Nephron (organoid): ENCODE measurements at regions not wholly inside any gene's neighbourhood (a gene's known extent, or its start where the extent isn't known, plus 50 kb on each side); places are given as distances from the start of the nearest gene placed in this dataset.
"Not testable (repeated sequence)": the region's sequence is repeated elsewhere in the genome, so short reads cannot be mapped to it uniquely, and the experiment has no call there.

Experiments used
- H3K27ac Mint-ChIP-seq, 3 experiments: 2 replicates each; pipeline ENCODE4 v1.8.0; 2020; ENCODE audit warnings: mixed read lengths in 3 of 3, mild to moderate bottlenecking in 2 of 3, moderate library complexity in 1 of 3
- H3K27me3 Mint-ChIP-seq: 2 replicates; pipeline ENCODE4 v1.8.0; 2021; ENCODE audit warnings: low read depth, mild to moderate bottlenecking, moderate library complexity, mixed read lengths
- H3K36me3 Mint-ChIP-seq: 2 replicates; pipeline ENCODE4 v1.8.0; 2020; ENCODE audit warnings: low read depth, mixed read lengths
- H3K4me1 Mint-ChIP-seq: 2 replicates; pipeline ENCODE4 v1.8.0; 2020; ENCODE audit warnings: mixed read lengths
- H3K4me3 Mint-ChIP-seq, 3 experiments: 2 replicates each; pipeline ENCODE4 v1.8.0; 2020; ENCODE audit warnings: mild to moderate bottlenecking in 3 of 3, mixed read lengths in 3 of 3, moderate library complexity in 2 of 3
- H3K9me3 Mint-ChIP-seq: 2 replicates; pipeline ENCODE4 v1.8.0; 2020; ENCODE audit warnings: mixed read lengths
- TF ChIP-seq, protein P1 (sequence below), 3 experiments: fragments of 200-600 bp; sonication (generic); IDR thresholded peaks; one replicate each; pipeline ENCODE4 v1.5.0; 2021; ENCODE audit warnings: antibody characterized with exemption in 3 of 3; ENCODE audit not compliant: unreplicated experiment in 3 of 3

DNA sequence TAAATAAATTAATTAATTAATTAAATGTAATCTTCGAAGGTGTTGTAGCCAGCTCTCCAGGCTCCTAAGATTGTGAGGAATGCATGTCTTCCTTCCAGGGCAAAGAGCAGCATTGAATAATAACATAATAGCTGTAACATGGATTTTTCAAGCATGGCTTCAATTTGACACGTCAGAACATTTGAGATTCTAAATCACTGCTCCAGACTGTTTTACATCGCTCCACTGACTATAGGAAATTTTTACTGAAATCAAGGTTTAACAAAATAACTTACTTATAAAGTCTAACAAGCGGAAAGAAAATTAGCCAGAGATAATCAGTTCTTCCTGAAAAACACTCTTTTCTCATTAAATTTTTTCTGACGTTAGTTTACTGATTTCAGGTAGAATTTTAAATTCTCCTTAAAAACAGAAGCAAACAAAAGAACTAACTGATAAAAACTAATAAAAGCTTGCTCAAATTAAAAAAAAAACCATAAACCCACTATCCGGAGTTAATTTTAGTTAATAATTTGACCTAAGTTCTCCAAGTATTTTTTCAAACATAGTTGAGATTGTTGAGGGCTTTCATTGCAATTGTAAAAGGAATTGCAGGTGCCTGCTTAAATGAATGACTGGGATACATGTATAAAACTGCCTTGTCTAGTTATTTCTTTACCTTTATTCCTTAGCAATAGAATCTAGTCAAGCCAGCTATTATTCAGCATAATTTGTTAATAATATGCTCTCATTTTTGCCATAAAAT, 51.2 kb upstream of the SGCE start:
- no peaks in the 10 kb centered on the region for H3K9me3 Mint-ChIP-seq
- peak overlapping the region; percentile 83 to 92 (median 84) for H3K27ac Mint-ChIP-seq
- peak overlapping the region in 1 of 3 experiments; percentile 61 for H3K4me3 Mint-ChIP-seq
- TF ChIP-seq, protein P1, sequence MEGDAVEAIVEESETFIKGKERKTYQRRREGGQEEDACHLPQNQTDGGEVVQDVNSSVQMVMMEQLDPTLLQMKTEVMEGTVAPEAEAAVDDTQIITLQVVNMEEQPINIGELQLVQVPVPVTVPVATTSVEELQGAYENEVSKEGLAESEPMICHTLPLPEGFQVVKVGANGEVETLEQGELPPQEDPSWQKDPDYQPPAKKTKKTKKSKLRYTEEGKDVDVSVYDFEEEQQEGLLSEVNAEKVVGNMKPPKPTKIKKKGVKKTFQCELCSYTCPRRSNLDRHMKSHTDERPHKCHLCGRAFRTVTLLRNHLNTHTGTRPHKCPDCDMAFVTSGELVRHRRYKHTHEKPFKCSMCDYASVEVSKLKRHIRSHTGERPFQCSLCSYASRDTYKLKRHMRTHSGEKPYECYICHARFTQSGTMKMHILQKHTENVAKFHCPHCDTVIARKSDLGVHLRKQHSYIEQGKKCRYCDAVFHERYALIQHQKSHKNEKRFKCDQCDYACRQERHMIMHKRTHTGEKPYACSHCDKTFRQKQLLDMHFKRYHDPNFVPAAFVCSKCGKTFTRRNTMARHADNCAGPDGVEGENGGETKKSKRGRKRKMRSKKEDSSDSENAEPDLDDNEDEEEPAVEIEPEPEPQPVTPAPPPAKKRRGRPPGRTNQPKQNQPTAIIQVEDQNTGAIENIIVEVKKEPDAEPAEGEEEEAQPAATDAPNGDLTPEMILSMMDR (IDR thresholded peaks at IDR 0.05; ENCODE audit: unreplicated experiment in 3 of 3), result no peak
- no peaks in the 10 kb centered on the region for H3K36me3 Mint-ChIP-seq
- H3K4me1 Mint-ChIP-seq, result peaks cover 9% of the 10 kb centered on the region
- no peaks in the 10 kb centered on the region for H3K27me3 Mint-ChIP-seq

DNA sequence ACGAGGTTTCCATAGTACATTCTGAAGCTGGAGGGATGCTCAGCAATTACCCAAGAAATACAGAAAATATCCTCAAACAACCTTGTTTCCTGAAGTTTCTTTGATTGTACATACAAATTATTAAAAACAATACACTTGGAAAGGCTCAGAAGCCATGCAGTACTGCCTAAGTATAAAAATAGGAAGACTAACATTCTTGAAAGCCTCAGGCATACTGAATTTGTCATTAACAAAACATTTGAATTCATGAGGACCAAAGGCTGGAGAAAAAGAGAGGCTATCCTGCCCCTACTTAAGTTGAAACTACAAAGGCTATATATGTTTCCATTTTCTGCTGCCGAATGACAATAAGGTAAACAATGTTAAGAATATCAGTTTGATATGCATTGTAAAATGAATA, 54.3 kb upstream of the SGCE start:
- Mint-ChIP-seq H3K36me3 (no peaks in the 10 kb centered on the region), H3K27ac (no peak overlapping the region), H3K4me3 (no peak overlapping the region), H3K9me3 (peaks cover 12% of the 10 kb centered on the region), H3K4me1 (peaks cover 14% of the 10 kb centered on the region), H3K27me3 (peaks cover 3% of the 10 kb centered on the region)
- TF ChIP-seq, protein P1 (IDR thresholded peaks at IDR 0.05; ENCODE audit: unreplicated experiment in 3 of 3), result no peak

DNA sequence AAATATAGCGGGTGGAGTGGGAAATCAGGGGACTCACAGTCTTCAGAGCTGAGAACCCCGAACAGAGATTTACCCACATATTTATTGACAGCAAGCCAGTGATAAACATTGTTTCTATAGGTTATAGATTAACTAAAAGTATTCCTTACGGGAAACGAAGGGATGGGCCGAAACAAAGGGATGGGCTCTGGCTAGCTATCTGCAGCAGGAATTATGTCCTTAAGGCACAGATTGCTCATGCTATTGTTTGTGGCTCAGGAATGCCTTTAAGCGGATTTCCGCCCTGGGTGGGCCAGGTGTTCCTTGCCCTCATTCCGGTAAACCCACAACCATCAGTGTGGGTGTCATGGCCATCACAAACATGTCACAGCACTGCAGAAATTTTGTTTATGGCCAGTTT, 66.4 kb upstream of the SGCE start:
- H3K27me3 Mint-ChIP-seq, H3K4me3 Mint-ChIP-seq, H3K27ac Mint-ChIP-seq, H3K4me1 Mint-ChIP-seq, H3K36me3 Mint-ChIP-seq: not testable (repeated sequence)
- H3K9me3 Mint-ChIP-seq, result peaks cover 14% of the 10 kb centered on the region

DNA sequence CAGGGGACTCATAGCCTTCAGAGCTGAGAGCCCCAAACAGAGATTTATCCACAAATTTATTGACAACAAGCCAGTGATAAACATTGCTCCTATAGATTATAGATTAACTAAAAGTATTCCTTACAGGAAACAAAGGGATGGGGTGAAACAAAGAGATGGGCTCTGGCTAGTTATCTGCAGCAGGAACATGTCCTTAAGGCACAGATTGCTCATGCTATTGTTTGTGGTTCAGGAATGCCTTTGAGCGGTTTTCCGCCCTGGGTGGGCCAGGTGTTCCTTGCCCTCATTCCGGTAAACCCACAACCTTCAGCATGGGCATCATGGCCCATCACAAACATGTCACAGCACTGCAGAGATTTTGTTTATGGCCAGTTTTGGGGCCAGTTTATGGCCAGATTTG, 73.0 kb upstream of the SGCE start:
- H3K4me1 Mint-ChIP-seq, H3K27ac Mint-ChIP-seq, H3K4me3 Mint-ChIP-seq, H3K27me3 Mint-ChIP-seq, H3K36me3 Mint-ChIP-seq: not testable (repeated sequence)
- peaks cover 19% of the 10 kb centered on the region for H3K9me3 Mint-ChIP-seq

DNA sequence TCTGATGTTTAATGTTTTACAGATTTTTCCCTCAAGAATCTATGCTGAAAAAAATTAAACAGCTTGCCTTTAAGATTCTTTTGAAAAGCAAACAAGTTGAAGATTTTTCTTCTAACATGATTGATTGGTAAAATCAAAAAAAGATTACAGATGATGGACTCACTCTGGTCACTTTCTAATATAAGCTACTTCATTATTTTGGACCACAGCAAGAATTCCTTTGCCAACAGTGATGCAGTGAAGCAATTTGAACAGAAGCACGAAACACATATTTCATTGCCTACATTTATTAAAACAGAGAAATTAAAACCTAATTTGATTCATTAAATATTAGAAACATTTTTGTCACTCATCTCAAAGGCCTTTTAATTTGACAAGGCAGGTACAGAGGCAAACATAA, 82.1 kb upstream of the SGCE start:
- TF ChIP-seq, protein P1 (IDR thresholded peaks at IDR 0.05; ENCODE audit: unreplicated experiment in 3 of 3), result no peak
- no peak overlapping the region for H3K27ac Mint-ChIP-seq

DNA sequence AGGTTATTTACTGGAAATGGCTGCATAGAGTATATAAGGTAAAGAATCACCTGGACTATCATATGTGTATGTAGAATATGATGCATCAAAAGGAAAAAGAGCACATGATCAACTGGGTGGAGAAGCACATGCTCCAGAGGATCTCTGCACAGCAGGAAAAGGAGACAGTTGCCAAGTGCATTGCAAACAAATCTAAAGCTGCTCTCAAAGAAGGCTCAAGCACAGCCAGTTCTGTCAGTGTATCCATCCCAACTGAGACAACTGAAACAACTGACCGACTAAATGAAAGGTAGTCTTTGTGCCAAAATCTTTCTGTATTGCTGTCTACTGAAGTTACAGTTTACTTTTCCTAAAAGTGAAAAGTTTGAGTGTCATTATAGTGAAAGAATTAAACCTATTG, 83.2 kb upstream of the SGCE start:
- H3K27me3 Mint-ChIP-seq, result no peaks in the 10 kb centered on the region
- H3K27ac Mint-ChIP-seq, result no peak overlapping the region
- peaks cover 4% of the 10 kb centered on the region for H3K9me3 Mint-ChIP-seq
- peaks cover 12% of the 10 kb centered on the region for H3K4me1 Mint-ChIP-seq
- peaks cover 3% of the 10 kb centered on the region for H3K36me3 Mint-ChIP-seq
- TF ChIP-seq, protein P1 (IDR thresholded peaks at IDR 0.05; ENCODE audit: unreplicated experiment in 3 of 3), result no peak
- H3K4me3 Mint-ChIP-seq, result no peak overlapping the region

More for the DNA sequence above, 82.1 kb upstream of the SGCE start:
- peaks cover 4% of the 10 kb centered on the region for H3K9me3 Mint-ChIP-seq
- H3K27me3 Mint-ChIP-seq, result no peaks in the 10 kb centered on the region
- H3K4me3 Mint-ChIP-seq, result no peak overlapping the region
- H3K36me3 Mint-ChIP-seq, result peaks cover 3% of the 10 kb centered on the region
- H3K4me1 Mint-ChIP-seq, result peaks cover 7% of the 10 kb centered on the region

DNA sequence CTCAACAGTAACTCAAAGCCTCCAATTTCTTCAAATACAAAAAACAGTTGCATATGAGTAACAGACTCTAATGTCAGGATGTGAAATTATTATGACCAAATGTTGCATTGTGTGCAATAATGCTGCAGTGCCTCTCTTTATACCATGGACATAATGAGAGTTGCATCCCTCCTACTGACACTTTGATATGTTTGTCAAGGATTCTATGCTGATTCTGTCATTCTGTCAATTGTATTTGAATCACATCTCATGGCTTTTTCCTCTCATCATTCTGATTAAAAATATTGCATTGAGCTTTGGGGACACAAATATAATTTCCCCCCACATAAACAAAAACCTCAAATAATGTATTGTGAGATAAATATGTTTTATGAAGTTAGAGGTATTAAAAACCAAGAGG, 84.6 kb upstream of the SGCE start:
- H3K9me3 Mint-ChIP-seq, result no peaks in the 10 kb centered on the region
- no peaks in the 10 kb centered on the region for H3K36me3 Mint-ChIP-seq
- H3K27ac Mint-ChIP-seq, result peak overlapping the region in 2 of 3 experiments; percentile 43 to 98
- TF ChIP-seq, protein P1 (IDR thresholded peaks at IDR 0.05; ENCODE audit: unreplicated experiment in 3 of 3), result no peak
- no peaks in the 10 kb centered on the region for H3K27me3 Mint-ChIP-seq
- H3K4me1 Mint-ChIP-seq, result peaks cover 18% of the 10 kb centered on the region
- no peak overlapping the region for H3K4me3 Mint-ChIP-seq
